DMS79 treated with DMSO at 0.1 percent for 48 hours (cell line): ENCODE measurements at regions not wholly inside any gene's neighbourhood (a gene's known extent, or its start where the extent isn't known, plus 50 kb on each side); places are given as distances from the start of the nearest gene placed in this dataset.
"Not testable (repeated sequence)": the region's sequence is repeated elsewhere in the genome, so short reads cannot be mapped to it uniquely, and the experiment has no call there.

Experiments
- DNase-seq: peaks from one replicate; lab custom pipeline; 2025; lab: John Stamatoyannopoulos, UW

- DNase-seq: no peak
Measured at GRCh38 chr4:115454228-115454627, 340.8 kb upstream of the NDST4 start.

DNA sequence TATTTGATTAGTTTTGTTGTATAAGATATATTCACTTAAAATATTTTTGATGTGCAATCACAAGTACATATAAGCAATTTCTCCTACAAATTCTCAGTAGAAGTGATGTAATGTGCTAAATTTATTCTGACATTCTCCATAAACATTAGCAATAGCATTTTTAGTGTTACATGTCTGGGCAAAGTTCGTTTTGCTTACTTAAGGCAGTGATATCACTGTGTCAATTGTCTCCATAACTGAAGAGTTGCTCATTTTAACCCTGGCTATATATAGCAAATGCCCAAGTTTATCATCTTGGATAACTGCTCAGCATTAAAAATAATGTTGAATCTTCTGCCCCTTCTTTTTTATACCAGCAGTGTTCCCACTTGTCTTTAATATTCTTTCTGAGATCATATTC is 340.0 kb upstream of the NDST4 start:
- DNase-seq: no peak

DNA sequence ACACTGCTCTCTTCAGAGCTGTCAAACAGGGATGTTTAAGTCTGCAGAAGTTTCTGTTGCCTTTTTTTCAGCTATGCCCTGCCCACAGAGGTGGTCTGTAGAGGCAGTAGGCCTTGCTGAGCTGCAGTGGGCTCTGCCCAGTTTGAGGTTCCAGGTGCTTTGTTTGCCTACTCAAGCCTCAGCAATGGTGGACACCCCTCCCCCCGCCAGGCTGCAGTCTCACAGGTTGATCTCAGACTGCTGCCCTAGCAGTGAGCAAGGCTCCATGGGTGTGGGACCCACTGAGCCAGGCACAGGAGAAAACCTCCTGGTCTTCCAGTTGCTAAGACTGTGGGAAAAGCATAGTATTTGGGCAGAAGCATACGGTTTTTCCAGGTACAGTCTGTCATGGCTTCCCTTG is 338.8 kb upstream of the NDST4 start:
- DNase-seq: not testable (repeated sequence)

DNA sequence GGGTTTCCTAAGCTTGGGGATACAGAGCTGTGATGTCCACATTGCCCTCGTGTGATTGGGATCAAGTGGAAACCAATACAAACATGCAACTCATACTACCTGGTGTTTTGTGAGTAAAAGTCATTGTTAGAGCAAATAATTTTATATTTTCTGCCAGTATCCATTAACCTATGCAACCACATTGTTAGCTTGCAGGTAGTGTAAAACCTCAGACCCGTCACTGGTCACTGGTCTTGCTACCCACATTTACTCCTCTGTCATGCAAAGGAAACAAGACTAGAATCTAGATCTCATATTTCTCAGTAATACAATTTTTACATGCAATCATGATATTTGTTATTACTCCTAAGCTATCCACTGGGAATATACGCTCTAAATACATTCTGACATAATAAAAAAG is 324.3 kb upstream of the NDST4 start:
- DNase-seq: no peak

- DNase-seq: no peak
Measured at GRCh38 chr4:115433491-115433890, 320.1 kb upstream of the NDST4 start.

- DNase-seq: no peak
Measured at GRCh38 chr4:115430024-115430423, 316.6 kb upstream of the NDST4 start.

- no peak for DNase-seq
Measured at GRCh38 chr4:115428455-115428854, 315.0 kb upstream of the NDST4 start.

DNA sequence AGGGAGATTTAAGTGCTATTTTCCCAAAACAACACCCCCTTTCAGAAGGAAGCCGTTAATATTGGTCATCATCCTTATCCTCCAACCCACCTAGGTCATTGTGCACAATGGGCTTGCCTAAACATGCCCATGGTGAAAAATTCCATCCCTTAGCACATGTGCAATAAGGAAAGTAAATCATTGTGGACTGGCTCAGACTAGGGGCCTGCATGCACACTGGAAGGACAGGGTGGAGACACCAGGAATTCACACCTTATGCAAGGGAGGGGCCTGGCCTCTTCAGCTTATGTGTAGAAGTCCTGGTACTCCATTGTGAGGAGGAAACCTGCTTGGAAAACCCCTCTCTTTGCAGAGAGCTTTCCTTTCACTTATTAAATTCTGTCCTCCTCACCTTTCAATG is 311.4 kb upstream of the NDST4 start:
- DNase-seq: no peak

DNA sequence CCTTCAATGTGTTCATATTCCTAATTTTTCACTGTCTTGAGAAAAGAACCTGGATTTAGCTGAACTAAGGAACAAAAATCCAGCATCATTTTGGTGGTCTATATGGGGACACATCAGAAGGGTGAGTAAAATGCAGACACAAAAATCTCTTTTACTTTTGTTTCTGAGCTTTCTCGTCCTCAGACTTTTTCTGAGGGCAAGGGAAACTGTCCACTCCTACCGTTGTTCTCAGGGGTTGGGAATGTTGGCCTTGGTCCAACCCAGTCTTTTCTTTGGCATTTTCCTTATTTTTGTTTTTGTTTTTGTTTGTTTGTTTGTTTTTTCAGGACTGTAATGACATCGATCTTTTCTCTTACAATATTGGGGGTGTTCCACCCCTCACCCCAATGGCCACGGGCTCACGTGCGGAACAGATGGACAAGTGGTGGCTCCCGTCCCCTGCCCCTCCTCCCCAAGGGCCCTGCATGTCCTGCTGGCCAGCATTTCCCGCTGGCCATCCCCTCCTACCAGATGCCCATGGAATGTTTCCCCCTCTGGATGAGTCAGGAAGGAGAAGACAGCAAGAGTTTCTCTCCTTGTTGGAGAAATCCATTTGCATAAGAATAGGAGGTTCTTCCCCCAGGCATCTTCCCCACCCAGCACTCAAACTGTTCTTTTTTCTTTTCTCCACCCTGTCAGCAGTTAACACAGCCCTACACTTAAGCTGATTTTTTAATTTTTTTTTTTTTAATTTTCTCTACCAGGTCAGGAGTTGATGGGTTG is 305.4 kb upstream of the NDST4 start:
- DNase-seq: no peak

DNA sequence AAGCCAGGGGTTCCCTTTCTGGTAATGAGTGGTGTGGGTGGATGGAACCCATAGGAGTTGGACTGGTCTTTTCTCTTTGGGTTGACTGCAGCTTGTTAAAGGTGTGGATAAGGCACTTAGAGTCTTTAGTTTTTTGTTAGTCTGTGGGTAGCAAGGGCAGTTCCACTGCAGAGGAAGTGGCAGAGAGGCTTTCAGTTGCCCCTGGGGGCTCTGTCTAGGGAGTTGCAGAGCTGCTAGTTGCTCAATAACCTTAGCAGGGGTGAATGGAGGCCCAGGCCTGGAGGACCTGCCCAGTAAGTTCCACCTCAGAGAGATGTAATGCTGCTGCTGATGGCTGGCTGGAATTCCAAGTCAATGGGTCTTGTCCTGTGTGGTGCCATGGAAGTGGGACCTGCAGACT is 282.6 kb upstream of the NDST4 start:
- no peak for DNase-seq

- DNase-seq: no peak
Measured at GRCh38 chr4:115376866-115377265, 263.4 kb upstream of the NDST4 start.

DNA sequence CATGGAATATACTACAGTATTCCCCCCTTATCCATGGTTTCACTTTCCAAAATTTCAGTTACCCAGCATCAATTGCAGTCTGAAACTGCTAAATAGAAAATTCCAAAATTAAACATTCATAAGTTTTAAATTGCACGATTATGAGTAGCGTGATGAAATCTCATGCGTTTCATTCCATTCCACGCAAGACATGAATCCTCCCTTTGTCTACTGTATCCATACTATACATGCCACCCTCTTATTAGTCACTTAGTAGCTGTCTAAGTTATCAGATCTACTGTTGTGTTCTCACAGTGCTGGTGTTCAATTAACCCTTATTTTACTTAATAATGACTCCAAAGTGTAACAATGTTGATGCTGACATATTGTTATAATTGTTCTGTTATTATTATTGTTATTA is 261.2 kb upstream of the NDST4 start:
- no peak for DNase-seq

GRCh38 chr4:115370490-115370889 is 257.1 kb upstream of the NDST4 start:
- DNase-seq: no peak

GRCh38 chr4:115370012-115370411 is 256.6 kb upstream of the NDST4 start:
- no peak for DNase-seq

DNA sequence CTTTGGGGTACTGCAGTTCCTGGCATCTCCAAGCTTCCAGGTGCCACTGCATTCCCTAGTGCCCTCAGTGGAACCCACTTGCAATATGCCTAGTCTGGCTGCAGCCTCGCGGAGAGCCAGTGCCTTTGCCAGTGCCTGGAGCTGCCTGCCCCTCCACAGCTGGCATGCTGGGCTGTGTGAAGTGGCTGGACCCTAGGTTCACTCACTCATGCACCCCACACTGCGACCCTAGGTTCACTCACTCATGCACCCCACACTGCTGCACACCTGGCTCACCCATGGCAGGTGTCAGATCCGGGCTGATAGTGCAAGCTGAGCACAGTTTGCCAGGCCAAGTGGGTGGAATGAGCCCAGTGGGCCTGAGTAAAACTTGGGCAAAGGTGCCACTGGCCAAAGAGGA is 253.0 kb upstream of the NDST4 start:
- no peak for DNase-seq

- DNase-seq: no peak
Measured at GRCh38 chr4:115365185-115365584, 251.8 kb upstream of the NDST4 start.

DNA sequence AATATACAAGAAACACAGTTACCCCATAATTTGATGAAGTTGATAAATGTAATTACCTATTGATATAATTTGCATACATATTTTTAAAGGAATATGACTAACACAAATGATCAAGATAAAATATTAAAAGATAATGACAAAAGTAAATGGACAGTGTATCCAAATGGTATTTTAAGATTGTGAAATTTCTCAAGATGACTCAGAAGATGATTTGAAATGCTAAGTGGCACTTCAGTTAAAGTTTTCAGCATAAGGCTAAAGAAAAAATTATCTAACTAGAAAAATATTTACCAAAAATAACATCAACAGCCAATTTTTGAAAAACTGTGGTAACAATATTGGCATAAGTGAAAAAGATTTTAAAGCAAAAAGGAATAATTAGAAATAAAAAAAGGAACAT is 248.4 kb upstream of the NDST4 start:
- no peak for DNase-seq

GRCh38 chr4:115360431-115360830 is 247.0 kb upstream of the NDST4 start:
- DNase-seq: no peak

GRCh38 chr4:115357776-115358175 is 244.4 kb upstream of the NDST4 start:
- no peak for DNase-seq

GRCh38 chr4:115356176-115356575 is 242.8 kb upstream of the NDST4 start:
- DNase-seq: no peak

- DNase-seq: no peak
Measured at GRCh38 chr4:115355329-115355728, 241.9 kb upstream of the NDST4 start.

- DNase-seq: no peak
Measured at GRCh38 chr4:115353370-115353769, 239.9 kb upstream of the NDST4 start.

GRCh38 chr4:115343171-115343570 is 229.8 kb upstream of the NDST4 start:
- DNase-seq: no peak

- DNase-seq: no peak
Measured at GRCh38 chr4:115334736-115335411, 221.5 kb upstream of the NDST4 start.
